HUDEP-2 (cell line): ENCODE measurements at regions not wholly inside any gene's neighbourhood (a gene's known extent, or its start where the extent isn't known, plus 50 kb on each side); places are given as distances from the start of the nearest gene placed in this dataset.
"Not testable (repeated sequence)": the region's sequence is repeated elsewhere in the genome, so short reads cannot be mapped to it uniquely, and the experiment has no call there.

Experiments used
- DNase-seq, 76 experiments: peaks; one replicate each; lab custom pipeline; 2025; ENCODE audit not compliant: unreplicated experiment in 76 of 76; lab: John Stamatoyannopoulos, UW

DNA sequence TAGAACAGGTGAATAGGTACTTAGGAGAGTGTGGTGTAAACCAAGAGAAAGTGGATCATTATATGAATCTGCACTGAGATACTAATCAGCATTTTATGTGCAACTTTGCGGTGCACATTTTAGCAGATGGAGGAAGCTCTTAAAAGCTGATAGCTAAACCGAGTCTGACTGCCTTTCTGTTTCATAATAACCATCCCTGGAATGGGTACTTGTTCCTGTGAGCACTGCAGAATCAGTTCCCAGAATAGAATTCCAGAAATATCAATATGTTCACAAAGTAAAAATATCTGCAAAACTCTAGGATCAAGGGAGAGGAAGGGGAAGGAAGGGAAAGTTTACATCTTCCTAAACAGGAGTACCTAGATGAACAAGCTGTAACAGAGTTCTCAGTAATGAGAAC lies 432.2 kb upstream of the HNRNPA3 start:
- DNase-seq, result no peak

DNA sequence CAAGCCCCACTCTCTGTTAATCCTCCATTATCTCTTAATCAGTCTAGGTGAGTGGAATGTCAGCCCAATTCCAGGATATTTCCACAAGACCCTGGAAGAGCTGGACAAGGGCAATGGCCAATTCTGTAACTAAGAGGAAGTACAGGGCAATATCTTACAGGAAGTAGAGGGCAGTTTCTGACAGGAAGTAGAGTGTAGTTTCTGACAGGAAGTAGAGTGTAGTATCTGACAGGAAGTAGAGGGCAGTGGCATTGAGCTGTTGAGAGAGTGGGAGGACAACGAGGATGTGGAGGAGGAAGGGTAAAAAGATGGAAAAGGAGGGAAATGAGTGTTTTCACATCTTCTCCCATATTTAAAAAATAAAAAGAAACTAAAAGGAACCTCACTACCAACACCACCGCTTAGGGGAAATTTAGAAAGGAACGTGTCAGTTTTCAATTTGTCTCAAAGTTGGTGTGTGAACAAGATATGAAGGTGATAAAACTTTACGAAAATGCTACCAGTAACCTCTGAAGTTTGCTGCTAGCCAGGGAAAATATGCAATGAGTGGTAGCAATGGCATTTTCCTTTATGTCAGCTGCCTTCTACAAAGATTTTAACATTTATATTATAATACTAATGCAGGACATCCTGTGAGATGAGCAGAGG lies 430.9 kb upstream of the HNRNPA3 start:
- no peak for DNase-seq

DNA sequence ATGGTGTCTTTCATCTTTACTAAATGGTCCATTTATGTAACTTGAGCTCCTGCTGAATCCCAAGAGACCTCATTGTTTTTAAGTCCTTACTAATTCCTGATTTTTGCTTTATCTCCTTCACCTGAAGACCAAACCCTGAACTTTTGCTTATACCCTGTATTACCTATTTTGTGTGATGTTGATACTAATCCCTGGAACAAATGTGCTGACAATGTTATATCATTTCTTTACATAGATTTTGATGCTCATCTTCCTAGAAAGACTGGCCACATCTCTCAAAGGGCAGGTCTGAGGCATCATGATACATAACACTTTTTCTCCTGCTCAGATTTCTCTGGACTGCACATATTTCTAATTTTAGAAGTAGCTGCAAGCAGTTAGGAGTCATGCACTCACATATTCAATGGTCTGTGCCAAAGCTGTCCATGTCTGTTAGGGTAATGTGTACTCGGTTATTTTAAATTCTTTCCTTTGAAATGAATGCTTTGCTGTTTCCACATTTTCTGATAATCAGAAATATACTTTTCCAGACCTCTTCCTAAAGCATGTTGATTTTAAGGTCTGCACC lies 427.9 kb upstream of the HNRNPA3 start:
- no peak for DNase-seq

DNA sequence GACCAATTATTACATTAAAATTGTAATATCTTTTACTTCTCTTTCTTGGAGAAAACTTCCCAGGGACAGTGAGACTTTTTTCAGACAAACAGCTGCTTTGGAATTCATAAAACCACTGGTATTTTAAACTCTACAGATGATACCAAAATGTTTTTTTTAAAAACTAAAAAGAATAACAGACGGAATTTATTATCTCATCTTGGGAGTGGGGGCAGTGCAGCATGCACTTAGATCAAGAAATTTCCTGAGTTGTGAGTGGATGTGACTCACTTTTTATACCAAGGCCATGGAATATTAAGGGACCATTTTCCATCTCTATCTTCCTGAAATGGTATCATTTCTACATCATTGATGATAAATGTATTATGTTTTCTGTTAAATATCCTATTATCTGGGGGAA lies 422.8 kb upstream of the HNRNPA3 start:
- DNase-seq, result no peak

DNA sequence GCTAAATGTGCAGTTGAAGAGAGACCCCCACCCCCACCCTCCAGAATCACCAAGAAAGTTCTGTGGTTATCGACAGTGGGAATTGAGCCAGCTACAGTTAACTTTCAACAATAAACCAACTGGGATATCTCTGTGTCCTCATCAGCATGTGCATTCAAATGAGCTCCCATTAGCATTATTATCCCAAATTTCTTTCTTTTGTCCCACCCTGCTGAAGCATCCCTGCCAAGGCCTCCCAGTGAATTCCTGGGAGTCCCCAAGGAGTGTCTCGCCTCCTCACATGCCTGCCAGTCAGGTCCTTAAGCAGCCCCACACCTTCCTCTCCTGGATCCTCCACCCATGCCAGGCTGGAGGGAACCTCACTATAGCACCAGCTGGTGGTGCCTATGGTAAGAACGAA lies 422.1 kb upstream of the HNRNPA3 start:
- DNase-seq, result no peak

DNA sequence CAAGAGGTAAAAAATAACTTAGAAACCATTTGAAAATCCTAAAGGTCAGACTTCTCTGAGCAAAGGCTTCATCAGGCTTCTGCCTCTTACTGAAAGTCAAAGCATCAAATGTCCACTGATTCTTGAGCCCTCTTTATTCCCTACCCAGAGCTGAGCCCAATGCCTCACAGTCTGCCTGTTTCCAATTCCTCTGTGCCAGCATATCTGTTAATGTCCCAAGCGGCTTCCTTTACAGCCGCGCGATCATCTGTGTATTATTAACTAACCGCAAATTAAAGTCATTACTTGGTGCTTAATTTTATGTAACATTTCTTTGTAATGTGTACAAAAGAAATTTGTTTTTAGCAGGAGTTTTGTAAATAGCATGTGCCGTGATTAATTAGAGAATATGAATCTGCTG lies 418.8 kb upstream of the HNRNPA3 start:
- DNase-seq, result no peak

DNA sequence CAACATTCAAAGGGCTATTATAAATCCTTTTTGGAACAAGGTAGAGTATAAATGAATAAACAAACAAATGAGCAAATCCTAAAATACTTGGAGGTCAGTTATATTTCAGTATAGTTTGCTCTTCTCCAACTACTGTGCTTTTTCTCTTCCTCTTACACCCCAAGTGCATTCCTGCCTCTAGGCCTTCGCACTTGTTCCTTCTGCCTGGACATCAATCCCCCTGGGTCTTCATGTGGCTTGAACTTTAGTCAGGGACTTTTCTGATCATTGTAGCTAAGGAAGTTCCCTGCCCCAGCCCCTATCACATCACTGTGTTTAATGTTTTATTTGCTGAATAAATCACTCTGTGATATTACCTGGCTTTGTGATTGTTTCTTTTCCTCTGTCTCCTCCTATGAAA lies 418.2 kb upstream of the HNRNPA3 start:
- DNase-seq, result no peak

DNA sequence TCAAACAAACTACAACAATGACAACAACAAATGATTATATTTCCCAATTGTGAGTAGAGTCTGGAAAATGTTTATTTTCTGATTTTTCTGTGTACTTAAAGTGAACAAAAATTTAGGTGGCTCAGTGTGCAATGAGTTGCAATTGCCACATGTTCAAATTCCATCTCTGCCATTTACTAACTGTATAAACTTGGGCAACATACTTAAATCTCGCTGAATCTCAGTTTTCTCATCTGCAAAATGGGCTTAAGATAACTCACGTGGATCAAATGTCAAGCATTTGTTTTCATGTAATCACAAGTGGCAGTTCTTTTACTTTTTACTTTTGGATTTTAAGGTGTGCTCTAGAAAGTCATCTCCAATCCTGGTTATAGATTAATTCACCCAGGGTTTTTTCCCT lies 416.8 kb upstream of the HNRNPA3 start:
- DNase-seq, result no peak

DNA sequence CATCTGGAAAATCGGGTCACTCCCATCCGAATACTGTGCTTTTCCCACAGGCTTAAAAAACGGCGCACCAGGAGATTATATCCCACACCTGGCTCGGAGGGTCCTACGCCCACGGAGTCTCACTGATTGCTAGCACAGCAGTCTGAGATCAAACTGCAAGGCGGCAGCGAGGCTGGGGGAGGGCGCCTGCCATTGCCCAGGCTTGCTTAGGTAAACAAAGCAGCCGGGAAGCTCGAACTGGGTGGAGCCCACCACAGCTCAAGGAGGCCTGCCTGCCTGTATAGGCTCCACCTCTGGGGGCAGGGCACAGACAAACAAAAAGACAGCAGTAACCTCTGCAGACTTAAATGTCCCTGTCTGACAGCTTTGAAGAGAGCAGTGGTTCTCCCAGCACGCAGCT lies 415.9 kb upstream of the HNRNPA3 start:
- DNase-seq, result not testable (repeated sequence)

DNA sequence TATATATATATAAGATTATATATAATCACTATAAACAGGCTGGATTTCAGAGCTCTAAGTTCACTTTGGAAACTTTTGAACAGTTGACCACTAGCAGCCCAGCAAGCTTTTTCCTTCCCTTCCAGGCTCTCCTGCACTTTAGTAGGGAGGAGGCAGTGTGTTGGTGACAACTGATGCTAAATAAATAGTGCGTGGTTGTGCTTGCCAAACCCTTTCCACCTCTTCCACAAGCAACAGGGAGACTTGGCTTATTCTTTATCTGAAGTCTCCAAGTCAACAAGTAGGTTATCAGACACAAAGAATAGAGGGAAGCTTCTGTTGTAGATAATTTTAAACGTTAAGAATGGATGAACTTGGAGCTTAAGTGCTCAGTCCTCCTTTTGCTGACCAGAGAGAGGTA lies 408.2 kb upstream of the HNRNPA3 start:
- no peak for DNase-seq

DNA sequence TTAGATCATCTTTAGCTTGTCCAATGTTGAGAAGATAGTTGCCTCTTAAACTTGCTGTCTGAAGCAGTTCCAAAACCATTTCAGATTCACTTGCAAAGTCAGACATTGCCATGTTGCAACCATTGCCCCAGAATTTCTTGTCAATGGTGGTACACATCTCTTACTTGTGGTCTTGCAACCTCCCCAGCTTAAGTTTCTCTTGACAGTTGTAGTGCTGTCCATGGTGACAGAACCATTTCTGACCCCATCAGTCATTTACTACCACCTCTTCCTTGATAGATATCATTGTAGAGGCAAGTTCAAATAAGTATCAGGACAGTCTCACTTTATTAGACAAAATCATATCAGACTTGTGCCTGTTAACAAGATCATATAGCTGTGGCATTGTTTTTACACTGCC lies 407.2 kb upstream of the HNRNPA3 start:
- DNase-seq, result no peak

DNA sequence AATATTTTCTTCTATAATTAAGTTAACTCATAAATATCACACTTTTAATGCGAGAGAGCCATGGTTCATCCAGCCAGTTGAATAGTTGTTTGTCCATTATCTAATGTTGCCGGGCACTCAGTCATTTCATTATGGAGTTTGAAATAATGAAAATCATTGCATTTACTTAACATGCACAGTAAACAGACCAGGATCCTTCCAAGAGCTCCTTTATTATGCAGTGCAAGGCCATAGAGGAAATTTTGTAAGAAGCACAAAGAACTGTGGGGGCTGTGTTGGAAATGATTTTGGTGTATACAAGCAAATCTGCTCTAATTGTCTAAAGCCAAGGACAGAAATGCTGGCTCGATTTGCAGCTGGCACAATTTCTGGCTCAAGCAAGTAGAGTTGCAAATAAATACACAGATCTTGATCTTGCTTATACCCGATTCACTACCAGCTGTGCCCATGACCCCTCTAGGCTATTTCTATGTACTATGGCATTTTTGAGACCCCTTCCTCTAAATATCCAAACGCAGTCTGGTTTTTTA lies 400.3 kb upstream of the HNRNPA3 start:
- no peak for DNase-seq

DNA sequence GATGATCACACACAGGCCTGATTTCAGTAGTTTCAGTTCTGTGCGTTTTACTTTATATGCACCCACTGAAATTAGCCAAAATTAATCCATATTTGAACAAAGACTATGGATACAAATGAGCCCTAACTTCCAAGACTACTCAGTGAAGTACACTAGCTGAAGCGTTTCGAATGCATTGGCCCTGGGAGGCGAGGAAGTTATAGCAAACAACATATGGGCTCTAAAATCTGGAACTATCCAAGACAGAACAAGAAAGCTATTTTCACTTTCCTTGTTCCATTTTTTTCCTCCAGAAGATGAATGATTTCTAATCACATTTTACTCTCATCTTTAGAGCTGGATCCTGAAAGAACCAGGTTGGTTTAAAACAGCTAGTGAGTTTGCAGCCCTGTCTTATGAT lies 399.4 kb upstream of the HNRNPA3 start:
- DNase-seq, result no peak

DNA sequence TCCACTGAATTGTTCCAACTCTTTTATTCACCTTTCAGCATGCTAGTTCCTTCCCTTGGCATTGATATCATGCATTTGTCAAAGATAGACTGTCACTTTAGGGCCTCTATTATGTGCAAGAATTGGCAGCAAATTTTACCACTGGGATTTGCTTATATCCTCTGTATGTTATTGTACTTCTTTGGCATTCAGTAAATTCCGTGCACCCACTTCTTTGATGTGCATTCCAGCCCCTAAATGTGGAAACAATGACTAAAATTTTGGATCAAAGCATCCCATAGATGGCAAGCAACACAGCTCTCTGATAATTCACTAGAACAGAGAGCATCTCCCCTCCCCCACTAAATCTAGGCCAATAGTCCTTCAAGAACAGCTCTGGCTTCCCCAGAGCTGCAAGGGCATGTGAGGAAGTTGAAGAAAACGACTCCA lies 399.0 kb upstream of the HNRNPA3 start:
- no peak for DNase-seq

DNA sequence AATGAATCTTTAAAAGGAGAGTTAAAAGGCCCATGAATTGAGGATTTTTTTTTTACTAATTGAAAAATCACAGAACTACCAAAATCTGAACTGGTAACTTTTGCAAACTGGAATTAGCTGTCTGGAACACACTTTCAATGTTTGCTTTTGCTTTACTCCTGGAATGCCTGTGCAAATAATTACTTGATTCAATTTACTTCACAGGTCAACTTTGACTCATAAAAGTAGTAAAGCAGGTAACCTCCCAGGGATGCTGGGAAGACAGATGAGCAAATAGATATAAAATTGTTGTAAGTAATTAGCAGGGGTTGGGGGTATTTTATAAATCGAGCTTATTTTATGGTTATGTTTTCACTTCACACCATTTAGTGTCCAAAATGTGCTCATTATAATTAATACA lies 398.3 kb upstream of the HNRNPA3 start:
- DNase-seq, result no peak

DNA sequence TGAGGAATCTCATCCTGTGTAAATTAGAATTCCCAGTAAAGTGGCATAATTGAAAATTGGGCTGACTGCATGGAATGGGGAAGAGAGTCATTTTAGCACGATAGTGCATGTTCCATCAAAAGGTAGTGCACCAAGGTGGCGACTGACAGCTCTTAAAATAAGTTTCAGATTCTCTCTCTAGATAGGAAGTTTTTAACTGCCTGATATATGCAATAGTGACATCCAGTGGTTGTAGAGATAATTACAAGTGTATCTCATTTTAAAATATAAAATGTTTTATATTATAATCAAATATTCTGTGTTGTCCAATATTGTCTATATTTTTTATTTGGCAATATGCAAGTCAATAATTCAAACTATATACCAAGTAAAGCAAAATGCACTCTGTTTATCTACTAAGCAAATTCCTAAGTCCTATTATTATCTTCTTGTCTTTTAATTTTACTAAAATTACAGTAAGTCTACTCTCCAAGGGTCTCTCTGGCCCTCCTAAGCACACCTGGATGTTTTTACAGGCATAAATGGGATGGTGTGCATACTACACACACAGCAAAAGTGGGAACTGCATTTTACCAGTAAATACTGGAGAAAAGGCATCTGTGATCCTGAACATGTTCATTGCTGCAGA lies 397.7 kb upstream of the HNRNPA3 start:
- DNase-seq, result peak in 2 of 76 experiments; percentile 0 to 4

DNA sequence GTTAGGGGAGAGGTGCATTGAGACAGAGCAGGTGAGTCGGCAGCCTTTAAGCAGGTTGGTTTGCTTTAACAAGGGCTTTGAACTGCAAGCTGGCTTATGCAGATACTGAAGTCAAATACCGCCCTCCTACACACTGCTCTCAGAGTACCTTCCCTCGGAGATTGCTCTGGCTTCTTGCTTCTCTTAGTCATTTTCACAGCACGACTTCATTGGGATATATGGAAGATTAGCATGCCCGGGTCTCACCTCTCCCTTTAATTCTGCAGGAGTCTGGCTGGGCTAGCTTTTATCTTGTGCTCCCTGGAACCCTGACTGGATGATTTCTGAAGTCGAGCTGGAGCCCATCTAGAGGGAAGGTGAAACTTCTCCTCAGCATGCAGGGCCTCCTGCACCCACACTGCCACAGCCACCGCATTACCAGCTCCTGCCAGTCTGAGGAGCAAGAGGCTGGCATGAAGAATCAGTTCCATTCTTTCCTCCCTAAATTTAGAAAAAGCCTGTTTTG lies 395.5 kb upstream of the HNRNPA3 start:
- DNase-seq, result no peak

DNA sequence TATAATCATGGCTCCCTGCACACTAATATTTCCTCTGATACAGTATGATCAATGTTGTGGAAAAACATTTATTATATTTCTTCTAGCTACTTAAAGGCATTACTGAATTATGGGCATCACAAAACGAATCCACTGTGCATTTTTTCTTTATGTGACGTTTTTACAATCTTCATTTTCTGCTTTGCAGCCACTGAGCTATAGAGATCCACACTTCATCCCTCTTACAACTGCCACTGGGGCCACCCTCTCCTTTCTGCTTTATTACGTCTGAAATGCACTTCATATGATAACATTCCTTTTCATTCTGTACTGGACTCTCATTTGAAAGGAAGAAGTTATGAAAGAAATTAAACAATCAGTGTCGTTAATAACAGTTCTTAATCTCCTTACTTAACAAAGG lies 394.5 kb upstream of the HNRNPA3 start:
- no peak for DNase-seq

DNA sequence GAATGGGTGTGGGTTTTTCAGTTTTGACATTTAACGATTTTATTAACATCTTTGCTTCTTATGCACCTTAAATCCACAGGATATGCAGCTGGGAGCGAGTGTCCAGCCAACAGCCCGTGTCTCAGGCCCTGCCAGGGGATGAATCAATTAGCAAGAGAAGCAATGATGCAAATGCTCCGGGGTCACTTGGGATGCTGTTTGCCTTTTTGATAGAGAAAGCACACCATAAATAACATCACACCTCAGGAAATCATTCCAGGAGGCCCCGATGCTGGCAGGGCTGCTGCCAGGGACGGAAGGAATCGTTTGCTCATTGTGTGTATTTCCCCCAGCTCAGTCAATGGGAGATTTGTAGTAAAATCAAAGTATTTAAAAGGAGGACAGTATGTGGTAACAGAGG lies 394.0 kb upstream of the HNRNPA3 start:
- DNase-seq, result no peak

DNA sequence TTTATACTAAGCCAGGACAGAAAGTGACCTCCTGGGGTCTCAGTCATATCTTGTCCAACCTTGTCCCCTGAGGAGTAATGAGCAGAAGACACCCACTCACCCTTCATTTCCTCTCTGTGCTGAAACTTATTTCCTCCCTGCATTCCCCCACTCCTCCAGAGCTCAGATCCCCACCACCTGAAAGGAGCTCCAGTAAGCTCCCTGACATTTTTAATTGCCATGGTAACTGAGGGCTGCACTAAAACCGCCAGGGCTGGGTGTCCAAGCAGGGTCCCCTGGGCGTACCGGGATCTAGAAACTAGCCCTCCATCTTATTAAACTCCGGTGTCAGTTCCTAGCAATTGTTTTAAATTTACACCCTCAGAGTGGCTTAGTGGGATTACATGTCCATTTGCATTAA lies 393.3 kb upstream of the HNRNPA3 start:
- no peak for DNase-seq

DNA sequence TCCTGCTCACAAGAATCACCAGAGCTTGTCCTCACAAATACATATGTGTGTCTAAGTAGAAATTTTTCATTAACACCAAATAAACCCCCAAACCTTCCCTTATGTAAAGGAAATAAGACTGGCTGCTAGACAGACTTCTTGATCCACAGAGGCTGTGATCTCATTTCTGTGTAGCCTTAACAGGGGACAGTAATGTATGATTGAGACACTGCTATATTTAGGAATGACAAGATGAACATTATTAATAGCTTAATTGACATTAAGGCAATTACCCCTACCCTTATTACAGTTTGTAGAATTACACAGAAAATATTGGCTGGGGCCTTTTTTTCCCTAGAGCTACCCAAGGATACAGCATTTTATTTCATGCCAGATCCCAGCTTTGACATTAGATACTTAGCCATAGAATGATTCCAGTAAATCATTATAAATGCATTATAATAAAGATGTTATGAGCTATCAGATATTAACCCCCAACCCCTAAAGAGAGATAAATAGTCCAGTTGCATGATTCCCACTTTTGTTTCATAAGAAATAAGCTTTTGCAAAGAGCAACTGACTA lies 392.1 kb upstream of the HNRNPA3 start:
- no peak for DNase-seq

DNA sequence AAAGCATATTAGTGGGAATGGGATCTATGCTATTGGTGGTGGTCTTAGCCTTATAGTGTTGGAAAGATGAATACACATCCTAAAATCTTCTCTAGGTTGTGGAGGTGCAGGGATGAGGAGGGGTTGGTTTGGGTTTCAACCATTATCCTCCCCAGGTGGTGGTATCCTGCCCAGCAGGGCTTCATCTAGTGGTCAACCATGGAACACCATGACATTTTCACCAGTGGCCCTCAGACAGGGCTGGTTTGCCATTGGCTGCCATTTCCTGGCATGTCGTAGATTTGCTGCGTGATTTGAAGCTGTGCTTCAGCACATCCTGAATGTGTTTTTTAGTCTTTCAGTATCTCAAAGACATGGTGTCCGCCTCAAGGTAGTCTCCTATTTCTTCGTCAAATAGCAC lies 391.2 kb upstream of the HNRNPA3 start:
- no peak for DNase-seq
